Adrenal gland (tissue), 5 donors: ENCODE measurements at regions not wholly inside any gene's neighbourhood (a gene's known extent, or its start where the extent isn't known, plus 50 kb on each side); places are given as distances from the start of the nearest gene placed in this dataset.

ENCODE experiments used
- POLR2A ChIP-seq, 2 donors: fragments of 450-650 bp; IDR thresholded peaks; one replicate each; pipeline ENCODE4 v1.6.1; 2017; ENCODE audit warnings: antibody characterized with exemption in 2 of 2, mild to moderate bottlenecking in 2 of 2, moderate library complexity in 1 of 2
- TF ChIP-seq, protein P1 (sequence below), 6 experiments: fragments of 450-650 bp in 4 of 6; fragments of 200-600 bp in 2 of 6; sonication (generic) in 1 of 6; IDR thresholded peaks; 1 replicate in 5 of 6; 2 replicates in 1 of 6; pipeline versions ENCODE4 v1.5.1 to v1.8.0; 2016 to 2021; ENCODE audit warnings: antibody characterized with exemption in 6 of 6, mild to moderate bottlenecking in 2 of 6, moderate library complexity in 1 of 6
- donor health status: DM: no; HTN: no; CAD: no.

DNA sequence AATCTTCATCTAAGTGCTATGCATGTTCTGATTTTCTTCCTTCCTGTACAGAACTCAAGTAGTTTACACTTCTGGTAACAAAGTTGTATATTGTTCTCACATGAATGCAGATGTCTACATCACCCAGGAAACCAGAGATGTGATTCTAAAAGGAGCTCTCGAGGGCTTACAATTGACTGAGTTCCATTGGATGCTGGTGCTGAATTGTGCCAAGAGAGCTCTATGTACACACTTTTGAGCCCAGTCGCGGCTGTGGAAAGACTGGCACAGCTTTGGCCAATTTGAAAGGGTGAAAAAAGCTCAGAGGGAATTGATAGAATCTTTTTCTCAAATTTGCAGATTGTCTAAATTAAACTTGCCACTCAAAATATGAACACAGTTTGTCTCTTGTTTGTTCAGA is 340.7 kb downstream of the LMBRD1 start:
- TF ChIP-seq, protein P1, sequence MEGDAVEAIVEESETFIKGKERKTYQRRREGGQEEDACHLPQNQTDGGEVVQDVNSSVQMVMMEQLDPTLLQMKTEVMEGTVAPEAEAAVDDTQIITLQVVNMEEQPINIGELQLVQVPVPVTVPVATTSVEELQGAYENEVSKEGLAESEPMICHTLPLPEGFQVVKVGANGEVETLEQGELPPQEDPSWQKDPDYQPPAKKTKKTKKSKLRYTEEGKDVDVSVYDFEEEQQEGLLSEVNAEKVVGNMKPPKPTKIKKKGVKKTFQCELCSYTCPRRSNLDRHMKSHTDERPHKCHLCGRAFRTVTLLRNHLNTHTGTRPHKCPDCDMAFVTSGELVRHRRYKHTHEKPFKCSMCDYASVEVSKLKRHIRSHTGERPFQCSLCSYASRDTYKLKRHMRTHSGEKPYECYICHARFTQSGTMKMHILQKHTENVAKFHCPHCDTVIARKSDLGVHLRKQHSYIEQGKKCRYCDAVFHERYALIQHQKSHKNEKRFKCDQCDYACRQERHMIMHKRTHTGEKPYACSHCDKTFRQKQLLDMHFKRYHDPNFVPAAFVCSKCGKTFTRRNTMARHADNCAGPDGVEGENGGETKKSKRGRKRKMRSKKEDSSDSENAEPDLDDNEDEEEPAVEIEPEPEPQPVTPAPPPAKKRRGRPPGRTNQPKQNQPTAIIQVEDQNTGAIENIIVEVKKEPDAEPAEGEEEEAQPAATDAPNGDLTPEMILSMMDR (IDR thresholded peaks at IDR 0.05), result no peak
- no peak for TF ChIP-seq POLR2A (IDR thresholded peaks at IDR 0.05)
